ENCODE measurements at regions not wholly inside any gene's neighbourhood (a gene's known extent, or its start where the extent isn't known, plus 50 kb on each side); places are given as distances from the start of the nearest gene placed in this dataset.

DNA sequence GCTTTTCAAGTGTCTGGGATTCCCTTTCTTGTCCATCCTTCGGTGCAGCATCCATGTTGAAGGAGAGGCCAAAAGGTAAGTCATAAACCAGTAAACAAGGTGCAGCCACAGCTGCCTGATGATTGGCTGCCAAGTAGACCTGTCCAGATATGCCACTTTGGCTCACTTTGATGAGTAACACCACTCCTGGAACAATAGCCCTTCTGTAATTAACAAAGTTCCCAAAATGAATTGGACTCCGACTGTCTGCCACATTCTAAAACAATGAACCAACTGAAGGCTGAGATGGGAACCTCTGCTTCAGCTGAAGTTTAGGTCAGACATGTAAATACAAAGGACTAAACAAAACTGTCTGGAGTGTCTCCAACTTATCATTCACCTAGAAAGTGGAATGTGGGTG, 82.2 kb upstream of the LGALSL start:
- no peak for DNase-seq (ENCODE audit: low read depth)

DNA sequence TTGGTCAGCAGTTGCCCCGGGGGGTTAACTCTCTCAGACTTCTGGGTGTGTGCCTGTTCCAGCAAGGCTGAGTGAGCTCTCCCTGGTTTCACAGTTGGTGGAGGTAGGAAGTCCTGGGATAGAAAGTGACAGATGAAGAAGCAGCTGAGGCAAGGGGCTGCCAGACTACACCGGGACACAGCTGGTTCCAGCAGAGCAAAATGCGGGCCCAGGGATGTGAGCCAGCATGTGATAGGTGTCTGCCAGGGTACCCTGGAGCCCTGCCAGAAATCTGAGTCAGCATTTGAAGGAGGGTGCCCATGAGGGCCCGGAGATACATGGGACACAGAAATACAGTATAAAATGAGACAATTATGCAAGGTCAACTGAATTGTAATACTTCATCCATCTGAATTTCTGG, 79.3 kb upstream of the LGALSL start:
- DNase-seq (ENCODE audit: low read depth) = no peak

DNA sequence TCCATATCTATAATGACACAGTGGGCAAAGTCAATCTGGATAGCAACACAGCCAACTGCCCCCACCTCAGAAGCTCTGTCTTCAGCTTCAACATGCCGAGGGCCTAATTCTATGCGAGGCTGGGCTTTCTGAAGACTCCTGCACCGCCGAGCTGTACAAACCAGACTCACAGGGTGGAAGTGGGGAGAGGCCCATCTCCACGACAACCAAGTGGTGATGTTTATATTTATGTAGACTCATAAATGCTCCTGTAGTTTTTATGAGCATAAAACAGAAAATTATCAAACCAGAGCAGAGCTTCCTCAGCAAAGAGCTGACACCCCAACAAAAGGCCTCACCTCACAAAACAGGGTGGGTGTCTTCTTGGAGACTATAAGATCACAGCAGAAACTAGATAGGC, 77.0 kb upstream of the LGALSL start:
- DNase-seq (ENCODE audit: low read depth) = no peak

DNA sequence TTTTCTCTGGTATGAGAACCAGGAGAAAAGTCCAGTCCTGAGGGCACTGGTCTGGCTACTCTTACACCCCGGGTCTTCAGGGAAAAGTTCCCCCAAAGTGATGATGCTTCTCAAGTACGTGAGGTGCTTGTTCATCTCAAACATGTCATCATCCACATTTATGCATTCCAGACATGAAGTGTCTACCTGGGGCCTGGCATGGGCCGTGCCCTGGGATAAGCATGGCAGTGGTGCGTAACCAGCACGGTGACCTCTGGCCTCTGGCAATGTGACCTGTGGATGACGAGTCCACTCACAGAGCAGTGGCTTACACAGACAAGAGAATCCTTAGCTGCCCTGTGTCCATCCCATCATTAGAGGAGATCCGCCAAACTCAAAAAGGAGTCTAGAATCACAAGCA, 74.8 kb upstream of the LGALSL start:
- DNase-seq (ENCODE audit: low read depth) = no peak

DNA sequence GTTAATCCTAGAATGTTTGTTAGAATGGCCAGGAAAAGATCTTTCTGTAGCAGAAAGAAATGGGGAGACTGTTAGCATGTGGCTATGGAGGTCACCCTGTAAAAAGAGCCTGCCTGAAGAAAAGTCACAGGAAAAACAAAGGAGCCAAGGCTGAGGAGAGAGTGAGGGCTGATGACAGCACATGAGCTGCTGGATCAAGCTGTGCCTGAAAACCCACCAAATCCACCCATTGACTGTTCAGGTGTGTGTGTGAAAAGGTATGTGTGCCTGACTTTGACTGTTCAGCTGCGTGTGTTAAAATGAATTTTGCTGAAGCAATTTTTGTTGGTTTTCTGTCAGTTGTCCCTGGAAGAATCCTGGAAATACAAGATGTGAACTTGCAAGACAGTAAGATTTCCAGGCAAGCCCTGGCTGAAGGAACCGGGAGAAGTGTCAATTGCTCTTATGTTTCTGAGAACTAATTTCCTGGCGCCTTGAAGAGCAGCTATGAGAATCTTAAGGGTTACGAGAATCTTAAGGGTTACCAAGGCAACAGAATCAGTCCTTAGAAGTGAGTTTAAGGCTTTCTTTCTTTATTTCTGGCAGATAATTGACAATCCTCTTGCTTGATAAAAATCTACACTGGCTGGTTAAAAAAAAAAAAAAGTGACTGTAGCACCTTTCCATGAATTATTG, 73.0 kb upstream of the LGALSL start:
- DNase-seq (ENCODE audit: low read depth) = no peak

DNA sequence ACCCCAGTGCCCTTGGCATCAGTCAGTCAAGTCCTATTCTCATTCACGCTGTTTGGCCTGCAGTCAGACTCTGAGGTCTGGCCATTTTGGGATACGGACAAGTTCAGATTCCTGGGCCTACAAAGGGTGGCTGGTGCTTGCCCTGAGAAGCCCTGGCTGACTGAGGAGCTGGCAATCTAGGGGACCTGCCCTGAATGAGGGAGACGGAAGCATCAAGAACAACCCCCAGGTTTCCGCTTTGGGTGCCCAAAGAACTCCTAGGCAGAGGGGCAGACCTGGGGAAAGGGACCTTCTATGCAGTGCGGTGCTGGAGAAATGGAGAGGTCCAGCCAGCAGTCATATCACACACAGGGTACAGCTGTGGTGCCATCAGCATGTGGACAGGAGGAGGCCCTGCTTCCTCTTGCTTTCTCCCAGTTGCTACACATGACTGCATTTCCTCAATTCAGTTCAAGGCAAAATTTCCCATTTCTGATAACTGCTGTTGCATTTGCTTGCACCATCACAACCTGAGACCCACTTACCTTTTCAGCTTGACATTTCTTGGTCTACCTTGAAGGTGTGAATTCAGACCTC, 70.9 kb upstream of the LGALSL start:
- no peak for DNase-seq (ENCODE audit: low read depth)

DNA sequence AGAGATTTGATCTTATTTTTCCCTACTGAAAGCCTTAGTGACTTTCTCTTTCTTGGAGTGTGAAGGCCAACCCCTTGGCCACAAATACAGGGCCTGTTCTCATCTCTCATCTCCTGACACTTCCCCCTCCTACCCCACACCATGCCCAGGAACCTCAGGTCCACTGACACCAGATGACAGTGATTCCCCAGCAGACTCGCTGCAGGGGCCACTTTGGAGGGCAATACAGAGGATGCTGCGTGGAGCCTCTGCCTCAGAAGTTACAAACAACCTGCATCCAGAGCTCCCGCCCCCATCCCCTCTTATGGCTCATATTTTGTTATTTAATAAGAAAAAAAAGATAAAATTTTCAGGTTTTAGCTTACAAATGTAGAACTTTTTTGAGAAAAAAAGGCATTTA, 70.1 kb upstream of the LGALSL start:
- no peak for DNase-seq (ENCODE audit: low read depth)

DNA sequence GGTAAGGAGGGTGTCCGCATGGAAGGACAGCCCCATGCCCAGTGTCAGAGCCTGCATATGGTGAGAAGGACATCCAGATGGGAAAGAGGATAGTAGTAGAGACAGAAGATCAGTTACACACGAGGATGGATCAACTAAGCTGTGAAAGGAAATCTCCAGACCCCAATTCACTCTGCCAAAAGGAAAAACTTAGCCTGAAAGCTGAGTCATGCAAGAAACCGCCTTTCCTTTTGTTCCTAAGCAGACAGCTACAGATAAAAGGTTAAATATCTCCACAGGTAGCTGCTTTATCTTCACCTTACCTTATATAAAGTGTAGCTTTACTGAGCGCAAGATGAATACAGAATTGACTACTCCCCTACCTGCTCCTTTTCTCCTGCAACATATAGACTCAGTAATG, 67.3 kb upstream of the LGALSL start:
- no peak for DNase-seq (ENCODE audit: low read depth)

DNA sequence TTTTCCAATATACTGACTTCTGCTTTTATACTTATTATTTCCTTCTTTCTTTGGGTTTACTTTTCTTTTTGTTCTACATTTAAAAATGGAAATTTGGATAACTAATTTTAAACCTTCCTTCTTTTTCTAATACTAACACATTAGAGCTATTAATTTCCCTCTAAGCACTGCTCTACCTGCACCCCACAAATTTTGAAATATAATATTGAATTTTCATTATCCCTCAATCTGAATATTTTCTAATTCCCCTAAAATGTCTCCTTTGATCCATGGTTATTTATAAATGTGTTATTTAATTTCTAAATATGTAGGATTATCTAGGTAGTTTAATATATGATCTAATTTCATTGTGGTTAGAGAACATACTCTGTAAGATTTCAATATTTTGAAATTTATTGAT, 63.4 kb upstream of the LGALSL start:
- no peak for DNase-seq (ENCODE audit: low read depth)

DNA sequence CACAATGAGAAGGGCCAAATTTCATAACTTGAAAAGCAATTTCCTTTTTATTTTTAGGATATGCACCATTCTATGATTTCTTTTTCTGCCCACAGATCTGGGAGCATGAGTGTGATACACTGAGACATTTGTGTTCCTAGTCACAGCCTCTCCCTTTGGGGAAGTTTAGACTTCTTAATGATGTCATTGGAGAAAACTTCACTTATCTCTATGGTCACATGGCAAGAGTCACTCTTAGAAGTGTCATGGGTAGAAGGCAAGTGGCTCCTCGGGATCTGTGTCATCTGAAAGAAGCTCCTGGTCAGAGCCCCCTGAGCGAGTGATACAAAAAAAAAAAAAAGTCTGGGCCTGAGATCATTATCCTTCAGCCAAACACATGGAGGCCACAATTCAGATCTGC, 62.5 kb upstream of the LGALSL start:
- DNase-seq (ENCODE audit: low read depth) = no peak

DNA sequence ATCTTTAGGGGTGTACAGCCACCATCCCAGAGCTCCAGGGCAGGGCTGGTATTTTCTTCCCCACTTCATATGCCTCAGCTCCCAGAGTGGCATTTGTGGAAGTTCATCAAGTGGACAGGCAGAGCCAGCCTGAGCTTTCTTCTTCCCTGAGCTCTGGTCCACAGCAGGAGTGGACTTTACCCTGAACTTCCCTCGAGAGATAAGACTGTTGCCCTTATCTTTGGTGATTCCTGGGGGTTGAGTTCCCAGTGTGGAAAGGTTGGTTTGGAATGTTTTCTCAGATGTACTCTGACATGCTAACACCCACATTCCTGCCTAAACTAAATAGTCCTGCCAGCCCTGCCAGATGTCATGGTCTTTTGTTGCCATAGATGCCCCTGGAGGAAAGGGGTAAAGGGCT, 62.0 kb upstream of the LGALSL start:
- no peak for DNase-seq (ENCODE audit: low read depth)

DNA sequence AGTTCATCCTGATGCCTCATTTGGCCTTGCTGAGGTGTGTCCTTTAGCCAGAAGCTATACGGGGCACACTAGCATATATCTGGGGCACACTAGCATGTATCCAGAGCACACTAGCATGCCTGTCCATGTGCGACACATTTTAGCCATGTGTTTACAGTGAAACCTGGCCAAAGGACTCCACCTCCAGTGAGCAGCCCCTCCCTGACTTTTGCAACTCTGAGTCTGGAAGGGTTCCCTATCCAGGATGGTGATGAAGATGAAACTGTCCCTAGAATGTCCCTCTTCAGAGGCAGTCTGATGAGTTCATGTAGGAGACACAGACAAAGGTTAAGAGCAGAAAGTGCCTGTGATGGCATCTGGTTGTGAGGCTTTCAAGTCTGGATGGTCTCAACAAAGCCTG, 61.4 kb upstream of the LGALSL start:
- no peak for DNase-seq (ENCODE audit: low read depth)

DNA sequence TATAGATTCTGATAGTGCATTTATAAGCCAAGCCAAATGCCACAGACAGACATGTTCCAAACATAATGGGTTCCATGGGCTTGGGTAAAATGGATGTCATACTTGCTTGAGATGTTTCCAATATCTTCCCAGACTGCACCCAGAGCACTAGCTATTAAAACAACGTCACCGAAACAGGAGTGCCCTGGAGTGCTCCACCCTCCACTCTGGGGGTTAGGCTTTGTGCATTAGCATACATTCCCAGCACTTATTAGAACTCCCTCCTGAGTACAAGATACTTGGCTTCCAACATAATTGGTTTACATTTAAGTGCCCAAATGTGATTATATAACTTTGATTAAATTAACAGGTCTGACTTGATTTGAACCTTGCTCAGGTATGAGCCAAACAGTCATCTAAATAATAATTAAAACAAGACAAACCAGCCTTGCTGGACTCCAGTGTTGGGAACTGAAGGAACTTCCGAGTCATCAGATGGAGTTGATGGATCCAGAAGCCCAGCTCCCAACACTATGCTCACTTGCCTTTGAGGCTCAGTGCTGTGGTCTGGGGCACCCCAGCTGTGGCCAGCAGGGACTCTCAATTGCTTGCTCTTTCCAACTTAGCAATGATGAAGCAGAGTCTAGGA, 60.5 kb upstream of the LGALSL start:
- DNase-seq (ENCODE audit: low read depth) = no peak

DNA sequence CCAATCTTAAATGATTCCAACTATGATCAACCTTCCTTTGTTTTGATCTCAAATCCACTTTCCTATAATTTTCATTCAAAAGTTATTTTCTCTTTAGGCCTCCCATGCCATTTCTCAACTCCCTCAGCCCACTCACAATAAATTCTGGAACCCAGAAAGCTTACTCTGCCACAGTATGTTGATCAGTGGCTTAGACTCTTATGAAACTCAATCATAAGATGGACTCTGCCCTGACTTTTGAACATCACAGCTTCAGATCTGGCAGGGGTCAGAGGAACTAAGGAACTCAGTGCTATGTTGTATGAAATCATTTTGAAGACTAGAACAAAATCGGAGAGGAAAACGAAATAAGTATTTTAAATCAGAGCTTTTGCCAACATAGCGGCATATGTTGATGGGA, 59.8 kb upstream of the LGALSL start:
- DNase-seq (ENCODE audit: low read depth) = no peak

DNA sequence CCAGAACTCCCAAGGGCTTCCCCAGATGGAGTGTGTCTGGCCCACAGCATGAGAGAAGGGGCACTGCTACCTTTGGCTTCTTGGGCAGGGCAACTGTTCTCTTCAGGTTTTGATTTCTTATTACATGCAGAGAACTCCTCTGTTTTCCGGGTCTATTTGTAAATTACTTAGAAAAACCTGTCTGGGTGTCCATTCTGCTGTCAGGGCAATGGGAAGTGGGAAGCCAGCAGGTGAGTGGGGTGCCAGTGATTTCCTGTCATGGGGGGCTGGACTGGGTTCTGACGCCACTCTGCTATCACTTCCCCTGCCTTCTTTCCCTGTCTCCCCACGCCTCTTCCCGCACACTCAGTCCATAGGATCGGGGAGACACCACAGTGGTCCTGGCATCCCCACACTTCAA, 58.0 kb upstream of the LGALSL start:
- no peak for DNase-seq (ENCODE audit: low read depth)

DNA sequence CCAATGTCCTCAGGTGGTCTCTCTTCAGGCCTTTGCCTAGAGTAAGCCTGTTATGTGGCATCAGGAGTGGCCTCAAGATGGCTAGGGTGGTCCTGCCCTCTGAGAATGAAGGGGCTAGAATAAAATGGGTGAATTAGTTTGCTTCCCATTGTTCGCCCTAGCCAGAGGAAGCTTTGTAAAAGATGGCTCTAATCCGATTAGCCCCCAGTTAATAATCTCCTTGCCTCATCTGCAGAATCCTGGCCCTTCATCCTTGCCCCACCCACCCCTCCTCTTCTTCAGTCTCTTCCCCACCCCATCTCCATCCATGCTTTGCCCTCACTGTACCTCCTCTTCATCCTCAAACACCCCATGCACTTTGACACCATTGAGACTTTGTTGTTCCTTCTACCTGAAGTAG, 57.4 kb upstream of the LGALSL start:
- no peak for DNase-seq (ENCODE audit: low read depth)

DNA sequence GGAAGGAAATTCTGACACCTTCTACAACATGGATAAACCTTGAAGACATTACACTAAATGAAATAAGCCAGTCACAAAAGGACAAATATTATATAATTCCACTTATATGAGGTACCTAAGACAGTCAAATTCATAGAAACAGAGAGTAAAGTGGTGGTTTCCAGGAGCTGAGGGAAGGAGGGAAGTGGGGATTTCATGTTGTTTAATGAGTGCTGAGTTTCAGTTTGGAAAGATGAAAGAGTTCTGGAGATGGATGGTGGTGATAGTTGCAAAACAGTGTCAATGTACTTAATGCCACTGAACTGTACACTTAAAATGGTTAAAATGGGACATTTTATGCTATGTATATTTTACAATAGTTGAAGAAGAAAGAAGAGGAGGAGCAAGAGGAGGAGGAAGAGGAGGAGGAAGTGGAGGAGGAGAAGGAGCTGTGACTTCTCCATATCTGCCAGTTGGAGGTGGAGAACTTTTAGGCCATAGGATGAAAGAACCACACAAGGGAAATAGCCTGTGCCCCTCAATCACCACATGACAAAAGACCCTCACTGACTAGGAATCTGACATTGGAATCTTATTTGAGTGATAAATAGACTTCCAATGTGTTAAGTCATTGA, 55.3 kb upstream of the LGALSL start:
- DNase-seq (ENCODE audit: low read depth) = no peak

DNA sequence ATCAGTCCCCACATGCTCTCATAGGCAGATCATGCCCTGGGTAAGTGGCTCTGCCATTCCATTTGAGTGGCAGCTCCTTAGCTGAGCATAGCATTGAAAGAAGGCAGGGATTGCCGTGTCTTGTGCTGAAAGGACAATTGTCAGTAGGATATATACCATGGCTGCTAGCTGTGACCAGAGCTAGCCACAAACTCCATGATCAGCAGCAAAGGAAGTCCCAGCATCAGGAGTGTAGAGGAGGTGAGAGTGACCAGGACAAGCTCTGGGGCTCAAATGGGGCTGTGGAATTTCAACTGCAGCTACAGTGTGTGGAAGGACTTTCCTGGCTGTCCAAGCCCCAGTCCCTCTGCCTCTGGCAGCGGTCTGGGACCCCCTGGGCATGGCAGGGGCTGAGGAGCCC, 54.4 kb upstream of the LGALSL start:
- no peak for DNase-seq (ENCODE audit: low read depth)

DNA sequence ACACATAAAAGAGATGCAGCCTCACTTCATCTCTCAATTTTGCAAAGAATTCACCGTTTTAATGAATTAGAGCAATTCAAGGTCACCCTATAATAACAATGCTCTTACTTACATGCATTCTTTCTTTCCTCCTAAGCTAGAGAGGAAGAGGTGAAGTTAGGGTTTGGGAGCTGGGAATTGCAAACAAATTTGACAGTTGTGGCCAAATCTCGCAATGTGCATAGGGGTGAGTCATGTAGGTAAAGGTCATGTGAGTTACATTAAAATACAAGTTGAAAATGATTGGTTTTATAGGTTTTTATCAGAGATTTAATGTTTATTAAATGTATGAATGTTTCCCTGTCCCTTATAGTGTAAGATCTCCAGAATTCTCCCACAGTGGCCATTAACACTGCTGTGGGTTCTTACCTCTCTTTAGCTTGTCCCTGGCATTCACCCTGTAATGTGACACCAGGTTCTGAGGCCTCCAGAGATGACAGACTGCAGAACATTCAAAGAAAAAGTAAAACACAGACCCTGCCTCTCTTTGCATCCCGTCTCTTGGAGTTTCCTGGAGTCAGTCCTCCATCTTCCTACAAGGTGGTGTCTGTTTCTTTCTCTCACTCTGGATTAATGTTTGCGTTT, 53.7 kb upstream of the LGALSL start:
- DNase-seq (ENCODE audit: low read depth) = no peak

DNA sequence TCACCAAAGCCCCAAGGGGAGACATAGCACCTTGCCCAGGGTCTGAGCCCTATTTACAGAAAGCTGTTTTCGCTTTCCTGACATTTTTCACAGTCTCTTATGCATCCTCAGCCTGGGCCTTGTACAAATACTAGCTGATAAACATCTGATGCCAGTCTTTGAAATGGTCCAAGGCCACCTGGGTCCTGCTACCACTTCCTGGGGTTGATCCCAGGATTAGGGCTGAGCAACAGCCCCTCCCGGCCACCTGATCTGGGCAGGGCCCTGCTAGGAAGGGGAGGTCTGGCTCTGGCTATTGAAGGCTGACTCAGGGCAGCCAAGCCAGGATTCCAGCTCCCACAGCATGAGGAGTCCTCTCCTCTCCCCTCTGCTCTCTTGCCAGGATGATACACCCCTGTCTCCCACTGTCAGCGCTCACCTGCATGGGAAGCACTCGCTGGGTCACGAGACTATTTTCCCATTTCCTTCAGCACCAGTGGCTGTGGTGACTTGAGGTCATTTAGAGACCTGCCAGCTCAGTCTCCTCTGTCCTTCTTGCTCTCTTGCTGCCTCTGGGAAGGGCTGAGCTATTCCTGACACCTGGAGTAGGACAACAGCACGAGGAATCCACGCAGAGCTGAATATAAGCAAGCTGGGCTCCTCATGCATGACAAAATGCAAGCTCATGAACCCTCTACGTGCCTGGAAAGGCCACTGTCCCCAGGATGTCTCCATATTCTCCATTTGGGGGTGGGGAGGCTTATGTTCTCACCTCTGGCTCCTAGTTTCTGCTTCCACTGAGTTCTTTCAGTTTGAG, 53.0 kb upstream of the LGALSL start:
- DNase-seq (ENCODE audit: low read depth) = no peak

DNA sequence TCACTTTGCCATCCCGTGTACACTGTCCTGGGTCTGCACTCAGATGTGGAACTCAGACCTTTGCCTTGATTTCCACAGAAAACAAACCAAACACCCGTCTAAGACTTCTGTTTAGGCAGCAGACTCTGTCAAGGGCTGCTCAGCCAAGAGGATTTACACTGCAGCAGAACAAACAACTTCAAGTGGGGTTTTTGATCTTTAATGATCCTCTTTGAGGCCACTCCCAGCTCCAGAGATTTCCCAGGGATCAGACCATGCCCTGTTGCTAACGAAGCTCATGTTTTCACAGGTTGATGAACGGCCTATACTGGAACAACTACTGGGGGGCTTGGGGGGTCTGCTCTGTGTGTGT, 52.5 kb upstream of the LGALSL start:
- no peak for DNase-seq (ENCODE audit: low read depth)

DNA sequence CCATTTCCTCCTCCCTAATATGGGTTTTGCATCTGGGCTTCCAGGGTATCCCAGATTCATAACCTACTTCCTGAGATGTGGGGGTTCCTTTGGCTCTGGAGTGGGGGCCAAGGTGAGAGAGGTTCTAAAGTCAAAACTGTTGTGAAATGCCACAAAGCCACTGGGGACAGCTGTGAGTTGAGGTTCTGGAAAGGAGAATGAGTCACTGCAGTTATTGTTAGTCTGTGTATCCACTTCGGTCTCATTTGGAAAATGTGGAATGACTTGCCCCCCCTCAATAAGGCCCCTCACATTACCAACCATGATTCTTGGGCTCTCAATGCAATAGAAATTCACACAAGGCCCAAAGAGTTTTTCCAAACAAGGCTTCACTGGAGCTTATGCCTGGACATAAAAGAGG, 51.1 kb upstream of the LGALSL start:
- DNase-seq (ENCODE audit: low read depth) = no peak
